HG02759 (cell line): ENCODE measurements at regions not wholly inside any gene's neighbourhood (a gene's known extent, or its start where the extent isn't known, plus 50 kb on each side); places are given as distances from the start of the nearest gene placed in this dataset.

Experiments used
- ATAC-seq: cut with Tn5 transposase; IDR thresholded peaks from one replicate; pipeline ENCODE4 v1.9.1; 2021; ENCODE audit warnings: mild to moderate bottlenecking, moderate library complexity; ENCODE audit not compliant: unreplicated experiment

- ATAC-seq = no peak
Measured at GRCh38 chr14:34069854-34070582, 119.1 kb upstream of the EGLN3 start.

GRCh38 chr14:34067587-34067986 lies 116.7 kb upstream of the EGLN3 start:
- ATAC-seq = no peak

GRCh38 chr14:34065690-34066391 lies 115.0 kb upstream of the EGLN3 start:
- no peak for ATAC-seq

DNA sequence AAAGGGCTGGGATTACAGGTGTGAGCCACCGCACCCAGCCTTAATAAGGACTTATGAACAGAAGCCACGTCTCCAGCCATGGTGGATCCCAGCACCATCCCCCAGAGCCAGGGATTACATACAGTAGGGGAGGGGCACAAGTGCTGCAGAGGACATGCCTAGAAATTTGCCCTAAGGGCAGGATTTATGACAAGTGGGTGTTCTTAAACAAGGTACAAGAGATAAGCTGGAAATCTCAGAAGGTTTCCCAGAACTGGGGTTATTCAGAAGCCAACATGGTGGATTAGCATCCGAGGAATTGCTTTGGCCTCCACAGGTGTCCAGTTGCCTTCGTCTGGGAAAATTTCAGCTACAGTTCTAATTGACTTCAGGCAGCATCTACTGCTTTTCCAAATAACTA lies 114.4 kb upstream of the EGLN3 start:
- ATAC-seq = no peak

- no peak for ATAC-seq
Measured at GRCh38 chr14:34064349-34064748, 113.5 kb upstream of the EGLN3 start.

GRCh38 chr14:34063470-34064164 lies 112.7 kb upstream of the EGLN3 start:
- no peak for ATAC-seq

DNA sequence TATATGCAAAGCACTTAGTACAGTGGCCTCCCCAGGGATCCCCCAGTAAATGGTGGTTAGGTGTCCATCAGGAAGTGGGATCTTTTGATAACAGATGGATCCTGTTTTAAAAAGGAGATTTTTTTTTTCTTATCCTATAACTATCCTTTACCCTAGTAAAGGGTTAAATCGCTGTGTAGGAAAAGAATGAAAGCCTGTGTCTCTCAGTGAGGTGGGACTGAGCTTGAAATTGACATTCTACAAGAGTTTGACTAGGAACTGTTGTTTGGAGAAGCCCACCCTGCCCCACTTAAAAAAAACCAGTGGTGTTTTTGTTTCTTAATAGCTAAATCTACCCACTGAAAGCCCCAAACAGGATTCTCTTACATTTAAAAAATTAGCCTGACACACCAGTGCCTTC lies 112.2 kb upstream of the EGLN3 start:
- no peak for ATAC-seq

DNA sequence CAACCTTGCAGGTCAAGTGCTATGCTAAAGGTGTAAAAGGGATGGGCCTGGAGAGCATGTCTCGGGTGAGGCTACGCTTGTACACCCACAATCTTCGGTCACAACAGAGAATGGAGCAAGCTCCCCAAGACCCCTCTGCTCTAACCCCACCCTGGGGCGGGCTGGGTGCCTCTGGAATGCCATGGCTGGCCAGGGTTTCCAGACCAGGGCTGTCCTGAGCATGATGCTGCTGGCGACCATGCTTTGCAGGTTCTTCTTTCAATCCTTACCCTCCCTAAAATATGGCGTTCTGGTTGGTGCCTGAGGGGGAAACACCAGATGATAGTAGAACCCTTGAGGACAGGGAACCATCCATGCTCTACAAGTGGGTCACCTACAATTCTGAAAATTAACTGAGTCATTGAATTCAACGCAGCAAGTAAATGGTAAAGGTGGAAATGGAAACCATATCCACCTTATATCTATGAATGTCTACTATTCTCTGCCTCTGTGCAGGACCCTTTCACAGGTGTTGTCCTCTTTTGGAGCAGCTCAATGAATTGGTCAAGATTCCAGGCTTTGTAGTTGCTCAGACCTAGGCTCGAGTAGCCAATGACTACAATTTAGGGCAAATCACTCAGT lies 111.6 kb upstream of the EGLN3 start:
- ATAC-seq = no peak

DNA sequence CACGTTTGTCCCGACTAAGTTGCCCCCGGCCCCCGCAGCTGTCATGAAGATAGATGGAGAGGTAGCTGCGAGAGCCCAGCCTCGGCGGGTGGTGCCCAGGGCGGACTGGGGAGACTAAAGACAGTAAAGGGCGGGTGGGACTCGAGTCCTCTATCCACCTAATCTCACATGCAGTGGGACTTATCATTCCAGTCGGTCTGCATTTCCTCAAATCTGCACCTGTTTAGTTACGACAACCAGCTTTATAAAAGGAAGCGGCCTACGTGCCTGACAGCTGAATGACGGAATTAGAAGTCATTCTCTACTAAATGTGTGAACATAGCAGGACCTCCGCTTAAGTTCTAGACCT lies 109.8 kb upstream of the EGLN3 start:
- peak; percentile 25 for ATAC-seq

DNA sequence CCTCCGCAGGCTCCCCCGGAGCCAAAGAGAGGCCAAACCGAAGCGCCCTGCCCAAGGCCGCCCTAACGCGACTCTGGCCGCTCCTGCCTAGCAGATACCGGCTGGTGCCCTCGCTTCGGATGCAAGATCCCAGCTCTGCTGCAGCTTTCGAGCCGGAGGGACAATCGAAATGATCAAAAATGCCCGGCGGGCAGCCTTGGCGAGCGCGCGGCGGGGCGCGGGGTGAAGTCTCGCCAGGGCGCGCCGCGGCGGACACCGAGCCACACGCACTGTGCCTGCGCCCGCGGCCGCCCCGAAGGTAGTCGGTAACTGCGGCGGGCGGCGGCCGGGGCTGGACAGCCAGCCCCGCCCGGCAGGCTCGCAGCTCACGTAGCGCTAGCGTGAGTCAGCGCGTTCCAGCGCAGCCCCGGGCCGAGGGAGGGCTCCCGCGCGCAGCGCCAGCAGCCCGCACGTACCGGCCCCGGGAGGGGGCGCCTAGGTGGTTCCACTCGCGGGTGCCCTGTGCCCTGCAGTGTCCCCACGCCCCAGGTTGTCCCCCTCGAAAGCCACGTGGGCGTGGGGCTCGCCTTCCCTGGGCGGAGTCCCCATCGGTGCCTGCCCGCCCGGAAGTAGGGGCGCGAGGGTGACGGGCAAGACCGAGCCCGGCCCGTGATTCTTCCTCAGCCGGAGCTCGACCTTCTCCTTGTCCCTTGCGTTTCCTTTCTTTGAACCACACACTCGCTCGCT lies 109.2 kb upstream of the EGLN3 start:
- peak; percentile 88 for ATAC-seq

- no peak for ATAC-seq
Measured at GRCh38 chr14:34059037-34059924, 108.4 kb upstream of the EGLN3 start.

GRCh38 chr14:34058510-34058909 lies 107.6 kb upstream of the EGLN3 start:
- ATAC-seq = no peak

GRCh38 chr14:34056046-34056445 lies 105.2 kb upstream of the EGLN3 start:
- no peak for ATAC-seq

DNA sequence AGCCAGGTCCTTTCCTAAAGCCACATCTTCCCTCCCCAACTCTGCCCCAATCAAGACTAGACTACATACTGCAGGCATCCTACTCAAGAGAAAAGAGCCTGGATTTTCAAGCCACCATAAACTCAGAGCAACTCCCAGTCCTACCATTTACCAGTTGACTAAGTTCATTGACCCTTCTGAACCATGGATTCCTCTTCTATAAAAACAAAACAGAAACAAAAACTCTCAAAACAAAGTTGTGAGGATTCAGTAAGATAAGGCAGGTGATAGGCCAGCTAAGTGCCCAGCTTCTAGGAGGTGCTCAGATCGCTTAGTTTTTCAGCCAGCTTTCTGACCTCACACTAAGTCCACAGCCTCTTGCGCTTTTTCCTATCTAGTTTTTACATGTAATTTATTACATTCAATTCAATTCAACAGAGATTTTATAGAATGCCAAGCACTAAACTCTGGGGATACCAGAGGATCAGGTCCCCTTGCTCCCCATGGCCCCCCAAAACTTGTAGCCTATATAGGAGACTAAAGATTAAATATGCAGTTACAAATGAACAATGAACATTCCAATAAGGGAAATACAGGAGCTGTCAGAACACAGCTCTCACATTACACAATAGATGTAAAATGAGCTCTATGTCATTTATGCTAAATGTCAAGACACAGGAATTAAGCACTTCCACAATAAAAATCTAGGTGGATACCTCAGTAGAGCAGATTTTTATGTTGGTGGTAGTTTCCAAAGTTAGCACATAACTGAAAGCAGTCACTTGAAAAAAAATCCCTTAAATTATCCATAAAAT lies 104.5 kb upstream of the EGLN3 start:
- ATAC-seq = no peak

- no peak for ATAC-seq
Measured at GRCh38 chr14:34053666-34054065, 102.8 kb upstream of the EGLN3 start.

GRCh38 chr14:34052658-34053014 lies 101.8 kb upstream of the EGLN3 start:
- no peak for ATAC-seq

DNA sequence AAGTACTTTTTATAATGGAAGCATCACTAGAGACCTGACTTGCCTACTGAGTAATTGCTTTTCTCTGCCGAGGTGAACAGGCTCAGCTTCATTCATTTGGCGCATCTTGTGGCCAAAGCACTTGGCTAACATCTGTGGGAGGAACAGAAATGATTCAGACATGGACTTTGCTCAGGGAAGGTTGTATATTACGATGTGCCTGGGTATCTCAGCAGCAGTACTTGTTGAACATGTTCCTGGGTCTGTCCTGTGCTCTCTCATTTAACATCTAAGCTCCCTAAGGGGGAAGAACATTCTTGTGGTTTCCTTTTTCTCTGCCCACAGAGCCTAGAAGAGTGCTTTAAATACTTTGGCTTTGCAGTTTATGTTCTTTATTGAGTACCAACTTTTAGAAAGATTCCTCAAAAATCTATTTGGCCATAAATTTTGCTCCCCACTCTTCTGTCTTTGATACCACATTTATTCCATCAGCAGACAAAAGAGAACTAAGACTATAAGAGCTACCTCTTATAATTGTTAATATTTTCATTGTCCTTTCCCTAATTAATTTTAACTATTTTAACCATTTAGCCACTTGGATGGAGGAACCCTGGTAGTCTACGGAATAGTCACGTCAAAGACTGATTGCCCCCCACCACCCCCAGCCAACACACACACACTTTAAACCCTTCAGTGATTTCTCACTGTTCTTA lies 101.2 kb upstream of the EGLN3 start:
- peak; percentile 82 for ATAC-seq

- no peak for ATAC-seq
Measured at GRCh38 chr14:34050606-34051005, 99.7 kb upstream of the EGLN3 start.

DNA sequence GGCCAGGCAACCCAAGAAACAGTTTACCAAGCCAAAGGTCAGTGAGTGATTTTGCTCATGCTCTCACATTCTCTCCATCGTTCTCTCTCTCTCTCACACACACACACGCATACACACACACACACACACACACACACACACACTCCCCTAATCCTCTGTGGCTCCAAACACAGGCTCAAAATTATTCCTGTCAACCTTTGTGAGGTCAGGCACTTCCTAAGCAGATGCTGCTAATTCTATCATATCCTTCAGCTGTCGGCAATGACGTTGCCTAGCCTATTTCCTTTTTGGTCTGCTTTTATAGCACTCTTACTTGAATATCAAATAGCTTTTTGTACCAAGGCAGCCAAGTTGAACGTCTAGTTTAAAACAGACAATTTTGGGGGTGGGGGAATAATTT lies 98.9 kb upstream of the EGLN3 start:
- no peak for ATAC-seq
